CMK (cell line): ENCODE measurements at regions not wholly inside any gene's neighbourhood (a gene's known extent, or its start where the extent isn't known, plus 50 kb on each side); places are given as distances from the start of the nearest gene placed in this dataset.

Experiments
- DNase-seq: peaks from one replicate; pipeline ENCODE4 v3.0.0-alpha.2; 2010; ENCODE audit warnings: low read depth

GRCh38 chr15:62444104-62445022 lies 279.3 kb upstream of the C2CD4B start:
- DNase-seq: no peak

GRCh38 chr15:62445244-62445643 lies 280.2 kb upstream of the C2CD4B start:
- no peak for DNase-seq

GRCh38 chr15:62446984-62447383 lies 281.9 kb upstream of the C2CD4B start:
- DNase-seq: no peak

GRCh38 chr15:62447742-62448141 lies 282.7 kb upstream of the C2CD4B start:
- DNase-seq: no peak

- DNase-seq: no peak
Measured at GRCh38 chr15:62449638-62450037, 284.6 kb upstream of the C2CD4B start.

GRCh38 chr15:62450061-62450460 lies 285.0 kb upstream of the C2CD4B start:
- no peak for DNase-seq

- no peak for DNase-seq
Measured at GRCh38 chr15:62452026-62452425, 286.9 kb upstream of the C2CD4B start.

- no peak for DNase-seq
Measured at GRCh38 chr15:62452667-62453066, 287.6 kb upstream of the C2CD4B start.

- DNase-seq: no peak
Measured at GRCh38 chr15:62453375-62453774, 288.3 kb upstream of the C2CD4B start.

GRCh38 chr15:62453981-62454380 lies 288.9 kb upstream of the C2CD4B start:
- no peak for DNase-seq

- no peak for DNase-seq
Measured at GRCh38 chr15:62454567-62455172, 289.6 kb upstream of the C2CD4B start.

GRCh38 chr15:62455441-62455921 lies 290.4 kb upstream of the C2CD4B start:
- no peak for DNase-seq

- no peak for DNase-seq
Measured at GRCh38 chr15:62456011-62456920, 291.2 kb upstream of the C2CD4B start.

- no peak for DNase-seq
Measured at GRCh38 chr15:62457100-62457499, 292.0 kb upstream of the C2CD4B start.

GRCh38 chr15:62459875-62460274 lies 294.8 kb upstream of the C2CD4B start:
- no peak for DNase-seq

GRCh38 chr15:62462268-62462667 lies 297.2 kb upstream of the C2CD4B start:
- no peak for DNase-seq

GRCh38 chr15:62462721-62463120 lies 297.6 kb upstream of the C2CD4B start:
- no peak for DNase-seq

GRCh38 chr15:62464705-62465104 lies 299.6 kb upstream of the C2CD4B start:
- no peak for DNase-seq

GRCh38 chr15:62465173-62465572 lies 300.1 kb upstream of the C2CD4B start:
- no peak for DNase-seq

GRCh38 chr15:62469478-62469873 lies 304.4 kb upstream of the C2CD4B start:
- no peak for DNase-seq

GRCh38 chr15:62469874-62470688 lies 305.0 kb upstream of the C2CD4B start:
- DNase-seq: no peak
